GM18951 (cell line): ENCODE measurements at regions not wholly inside any gene's neighbourhood (a gene's known extent, or its start where the extent isn't known, plus 50 kb on each side); places are given as distances from the start of the nearest gene placed in this dataset.

ENCODE experiments used
- POLR2A ChIP-seq: IDR thresholded peaks from 4 replicates; pipeline ENCODE4 v1.6.1; 2011; ENCODE audit warnings: mild to moderate bottlenecking; ENCODE audit not compliant: insufficient read length, insufficient read depth; ENCODE audit errors: extremely low read depth
- in situ Hi-C: fragments of 300-500 bp; cut with MboI; formaldehyde crosslinking; loops from one replicate; pipeline ENCODE4 v1.12.0; 2022; ENCODE audit warnings: low sequenced_read_pairs, mixed read lengths, inconsistent platforms; ENCODE audit not compliant: unreplicated experiment

DNA sequence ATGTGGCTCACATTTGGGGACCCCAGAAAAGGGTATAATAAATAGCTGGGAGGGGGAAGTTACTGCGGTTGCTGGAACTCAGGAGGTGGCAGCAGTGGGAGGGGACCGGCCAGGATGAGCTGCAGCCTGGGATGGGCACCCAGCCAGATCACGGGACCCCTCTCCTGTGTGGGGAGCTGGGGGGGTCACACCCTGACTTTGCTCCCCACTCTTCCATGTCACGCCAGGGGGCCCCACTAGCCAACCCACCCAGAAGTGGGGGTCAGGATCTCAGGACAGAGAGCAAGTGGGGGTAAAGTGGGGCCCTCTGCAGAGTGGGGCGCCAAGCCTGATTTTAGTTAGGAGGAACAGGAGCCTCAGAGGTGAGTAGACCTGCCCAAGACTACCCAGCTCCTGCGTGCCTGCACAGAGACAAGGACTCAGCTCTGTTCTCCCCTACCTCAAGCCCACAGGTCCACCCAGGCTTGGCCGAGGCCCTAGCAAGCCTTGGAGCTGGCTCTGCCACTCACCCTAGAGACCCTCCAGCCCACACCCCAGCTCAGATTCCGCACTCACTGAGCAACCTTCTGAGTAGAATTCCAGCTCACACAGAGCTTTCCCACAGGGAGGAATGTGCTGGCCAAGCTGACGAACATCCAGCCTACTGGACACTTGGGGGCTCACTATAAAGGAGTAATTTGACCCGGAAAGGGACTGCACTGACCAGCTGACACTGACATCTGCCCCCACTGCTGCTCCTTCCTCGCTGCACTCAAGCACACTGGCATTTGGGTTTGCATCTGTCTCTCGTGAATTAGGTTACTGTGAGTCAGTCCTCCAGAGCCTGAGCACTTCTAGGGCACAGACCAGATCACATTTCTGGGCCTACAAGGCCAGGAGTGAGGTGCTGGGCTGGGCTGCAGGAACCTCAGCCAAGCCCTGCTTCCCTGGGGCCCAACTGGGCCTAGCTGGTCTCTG lies 310.1 kb downstream of the C16orf95 start:
- TF ChIP-seq POLR2A, result no peak
- in situ Hi-C loops, result no loop called here

DNA sequence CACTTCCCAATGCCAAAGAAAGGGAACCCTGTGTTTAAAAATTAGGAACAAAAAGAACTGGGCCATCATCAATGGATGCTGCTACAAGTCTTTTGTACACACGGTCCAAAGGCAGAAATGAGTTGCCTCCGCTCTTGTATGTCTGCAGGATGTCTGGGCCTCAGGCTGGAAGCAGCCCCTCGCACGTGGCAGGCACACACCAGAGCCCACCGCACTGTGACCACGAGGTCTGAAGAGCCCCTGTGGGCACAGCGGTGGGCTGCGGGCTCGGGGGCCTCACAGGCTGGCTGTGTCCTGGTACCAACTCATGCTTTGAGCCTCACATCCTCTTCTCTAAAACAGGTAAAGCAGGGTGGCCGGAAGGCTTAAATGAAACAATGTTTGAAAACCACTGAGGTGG lies 309.3 kb downstream of the C16orf95 start:
- in situ Hi-C loops, result no loop called here
- TF ChIP-seq POLR2A, result no peak

DNA sequence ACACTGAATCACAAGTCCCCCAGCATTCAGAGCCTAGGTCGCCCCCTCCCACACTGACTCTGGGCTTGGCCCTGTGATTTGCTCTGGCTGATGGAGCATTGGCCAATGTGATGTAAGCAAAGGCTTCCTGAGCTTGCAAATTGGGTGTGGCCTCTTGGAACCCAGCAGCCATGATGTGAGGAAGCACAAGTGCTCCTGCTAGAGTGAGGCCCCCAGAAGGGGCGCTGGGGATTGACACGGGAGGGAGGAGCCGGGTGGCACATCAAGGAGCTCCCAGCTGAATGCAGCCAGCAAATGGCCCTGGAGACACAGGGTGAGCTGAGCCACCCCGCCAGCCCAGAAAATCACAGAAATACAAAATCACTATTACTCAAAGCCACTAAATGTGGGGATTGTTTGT lies 308.5 kb downstream of the C16orf95 start:
- in situ Hi-C loops, result no loop called here
- no peak for TF ChIP-seq POLR2A

DNA sequence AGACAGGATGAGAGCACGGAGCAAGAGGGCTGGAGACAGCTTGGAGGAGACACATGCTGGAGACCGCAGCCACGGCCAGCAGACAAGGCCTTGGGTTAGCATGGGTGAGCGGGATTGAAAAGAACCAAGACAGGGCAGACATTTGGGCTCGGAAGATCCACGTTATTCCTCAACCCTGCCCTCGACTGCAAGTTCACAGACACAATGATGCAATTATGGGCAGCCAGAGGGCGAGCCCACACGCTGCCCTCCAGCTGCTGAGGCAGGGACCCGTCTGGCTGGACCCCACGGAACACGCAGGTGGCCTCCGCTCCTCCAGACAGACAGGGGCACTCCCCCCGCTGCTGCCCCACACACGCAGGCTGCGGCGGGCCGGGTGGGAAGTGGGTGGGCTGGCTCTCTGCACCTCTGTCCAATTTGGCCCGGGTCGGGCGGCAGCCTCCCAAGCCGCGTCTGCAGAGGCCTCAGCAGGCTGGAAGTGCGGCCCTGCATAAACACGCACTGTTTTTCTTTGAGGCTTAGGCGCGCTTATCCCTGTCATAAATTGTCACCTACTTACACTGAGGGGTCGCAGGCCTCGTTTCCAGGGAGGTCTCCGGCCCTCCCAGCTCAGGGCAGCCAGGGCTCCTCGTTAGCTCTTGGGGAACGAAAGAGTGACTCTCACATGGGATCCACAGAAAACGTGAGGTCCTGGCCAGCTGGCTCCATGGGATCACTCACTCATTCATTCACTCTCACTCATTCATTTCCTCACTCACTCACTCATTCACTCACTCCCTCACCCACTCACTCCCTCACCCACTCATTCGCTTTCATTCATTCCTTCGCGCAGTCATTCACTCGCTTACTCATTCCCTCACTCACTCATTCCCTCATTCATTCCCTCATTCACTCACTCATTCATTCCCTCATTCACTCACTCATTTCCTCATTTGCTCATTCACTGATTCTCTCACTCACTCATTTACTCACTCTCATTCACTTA lies 303.9 kb downstream of the C16orf95 start:
- TF ChIP-seq POLR2A, result no peak
- in situ Hi-C loops, result no loop called here

DNA sequence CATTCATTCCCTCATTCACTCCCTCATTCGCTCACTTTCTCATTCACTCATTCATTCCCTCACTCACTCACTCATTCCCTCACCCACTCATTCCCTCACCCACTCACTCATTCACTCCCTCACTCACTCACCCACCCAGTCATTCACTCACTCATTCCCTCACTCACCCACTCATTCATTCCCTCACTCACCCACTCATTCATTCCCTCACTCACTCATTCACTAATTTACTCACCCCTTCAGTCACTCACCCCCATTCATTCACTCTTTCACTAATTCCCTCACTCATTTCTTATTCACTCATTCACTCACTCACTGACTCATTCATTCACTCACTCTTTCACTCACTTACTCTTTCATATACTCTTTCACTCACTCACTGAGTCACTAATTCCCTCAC lies 303.1 kb downstream of the C16orf95 start:
- in situ Hi-C loops, result no loop called here
- TF ChIP-seq POLR2A, result no peak

DNA sequence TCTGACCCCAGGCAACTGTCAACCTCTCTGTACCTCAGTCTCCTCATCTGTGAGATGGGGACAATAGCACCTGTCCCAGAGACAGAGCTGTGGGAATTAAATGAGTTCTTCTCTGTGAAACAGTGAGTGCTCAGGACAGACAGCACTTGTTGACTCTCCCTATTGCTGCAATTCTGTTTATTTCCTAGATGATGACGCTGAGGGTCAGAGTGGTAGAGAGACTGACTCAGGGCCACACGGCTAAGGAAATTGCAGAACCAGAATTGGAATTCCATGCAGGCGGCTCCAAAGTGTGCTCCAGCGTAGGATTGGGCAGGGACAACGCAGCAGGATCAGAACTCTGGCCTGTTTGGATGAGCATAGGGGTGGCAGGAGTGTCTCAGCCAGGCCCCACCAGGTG lies 302.2 kb downstream of the C16orf95 start:
- in situ Hi-C loops, result no loop called here

DNA sequence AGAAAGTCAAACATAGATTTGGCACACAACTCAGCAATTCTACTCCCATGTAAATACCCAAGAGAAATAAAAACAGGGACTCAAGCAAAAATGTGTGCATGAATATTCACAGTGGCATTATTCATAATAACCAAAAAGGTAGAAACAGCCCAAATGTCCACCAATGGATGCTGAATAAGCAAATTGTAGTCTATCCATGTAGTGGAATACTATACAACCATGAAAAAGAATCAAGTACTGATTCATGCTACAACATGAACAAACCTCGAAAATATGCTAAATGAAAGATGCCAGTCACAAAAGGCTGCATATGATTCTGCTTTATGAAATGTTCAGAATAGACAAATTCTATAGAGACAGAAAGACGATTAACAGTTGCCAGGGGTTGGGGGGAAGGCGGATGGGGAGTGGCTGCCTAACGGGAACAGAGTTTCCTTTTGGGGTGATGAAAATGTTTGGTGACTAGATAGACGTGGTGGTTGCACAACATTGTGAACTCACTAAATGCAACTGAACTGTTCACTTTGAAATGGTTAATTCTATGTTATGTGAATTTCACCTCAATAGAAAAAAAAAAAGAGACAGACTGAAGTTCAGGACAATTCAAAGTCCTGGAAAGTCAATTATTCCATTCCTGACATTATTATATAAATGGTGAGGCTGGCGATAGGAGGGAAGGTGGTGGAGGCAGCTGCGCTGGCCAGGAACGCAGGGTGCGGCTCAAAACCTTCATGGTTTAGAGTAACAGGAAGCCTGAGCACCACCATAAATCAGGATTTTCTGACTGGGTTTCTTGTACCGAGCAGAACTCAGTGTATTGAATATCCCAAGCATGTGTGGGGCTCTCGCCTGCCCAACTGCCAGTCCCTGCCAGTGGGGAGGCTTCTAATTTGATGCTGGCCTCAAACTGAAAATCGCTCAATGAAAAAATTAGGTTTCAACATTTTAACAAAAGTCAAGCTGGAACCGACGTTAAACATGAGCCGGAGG lies 300.9 kb downstream of the C16orf95 start:
- in situ Hi-C loops, result no loop called here
- no peak for TF ChIP-seq POLR2A

More for the DNA sequence above, 302.2 kb downstream of the C16orf95 start:
- TF ChIP-seq POLR2A, result no peak

DNA sequence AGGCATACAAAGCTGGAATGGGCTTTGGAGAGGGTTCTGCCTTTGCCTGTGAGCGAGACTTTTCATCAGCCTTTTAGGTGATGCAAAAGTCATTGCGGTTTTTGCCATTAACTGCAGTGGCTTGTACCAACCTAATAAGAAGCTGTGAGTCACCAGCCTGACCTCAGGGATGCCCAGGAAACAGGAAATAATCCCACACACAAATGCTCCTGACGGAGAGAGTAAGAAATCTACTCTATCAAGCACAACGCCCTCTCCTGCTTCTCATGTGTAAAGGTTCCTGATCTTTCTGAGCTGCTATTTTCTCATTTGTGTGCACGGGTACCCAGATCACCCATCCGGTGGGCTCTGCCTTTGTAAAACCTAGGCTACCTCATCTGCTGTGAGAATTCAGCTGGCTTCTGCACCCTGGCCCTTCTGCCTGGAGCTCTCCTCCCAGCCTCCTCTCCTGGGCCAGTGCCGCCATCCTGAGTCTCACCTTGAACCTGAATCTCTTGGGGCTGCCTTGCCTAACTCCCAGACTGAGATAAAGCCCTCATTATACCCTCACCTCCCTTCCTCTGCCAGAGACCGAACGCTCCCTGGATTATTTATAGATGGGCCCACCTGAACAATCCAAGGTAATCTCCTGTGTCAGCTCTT lies 299.7 kb downstream of the C16orf95 start:
- in situ Hi-C loops, result no loop called here
- no peak for TF ChIP-seq POLR2A

DNA sequence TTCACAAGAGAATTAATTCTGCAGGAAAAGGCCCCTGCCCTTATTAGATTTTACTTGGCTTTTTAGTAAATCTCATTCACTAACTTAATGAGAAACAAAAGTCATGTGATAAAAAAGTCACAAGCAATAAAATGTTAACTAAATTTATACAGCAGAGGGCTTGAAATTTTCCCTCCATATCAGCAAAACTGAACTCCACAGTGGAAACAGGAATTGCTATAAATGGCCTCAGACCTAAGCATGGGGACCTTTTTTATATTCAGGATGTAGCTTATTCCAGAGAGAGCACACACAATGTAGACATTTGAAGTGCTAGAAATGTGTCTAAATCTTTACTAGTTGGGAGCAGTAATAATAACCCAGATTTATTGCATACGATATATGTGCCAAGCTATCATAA lies 291.5 kb downstream of the C16orf95 start:
- in situ Hi-C loops, result no loop called here
- no peak for TF ChIP-seq POLR2A

DNA sequence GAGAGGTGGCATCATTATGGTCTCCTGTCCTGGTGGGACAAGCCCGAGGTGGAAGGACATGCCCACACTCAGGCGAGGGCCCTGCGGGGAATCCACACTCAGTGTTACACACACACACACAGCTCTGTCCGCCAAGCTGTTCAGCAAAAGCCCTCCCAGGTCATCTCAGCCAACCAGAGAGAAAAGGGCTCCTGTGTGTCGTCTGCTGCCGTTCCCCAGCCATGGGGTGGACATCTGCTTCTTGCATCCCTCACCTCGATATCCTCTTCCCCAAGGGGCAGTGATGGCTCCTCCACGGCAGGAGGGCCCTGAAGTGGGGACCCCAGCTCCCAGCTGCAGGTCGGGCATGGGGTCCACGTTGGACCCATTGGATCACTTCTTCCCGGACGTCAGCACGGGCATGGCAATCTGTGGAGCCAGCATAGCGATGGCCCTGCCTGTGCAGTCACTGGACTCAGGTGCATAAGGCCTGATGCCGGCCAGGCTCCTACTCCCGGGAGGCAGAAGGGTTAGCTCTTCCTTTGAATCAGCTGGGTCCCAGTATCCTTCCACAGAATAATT lies 290.1 kb downstream of the C16orf95 start:
- no peak for TF ChIP-seq POLR2A

DNA sequence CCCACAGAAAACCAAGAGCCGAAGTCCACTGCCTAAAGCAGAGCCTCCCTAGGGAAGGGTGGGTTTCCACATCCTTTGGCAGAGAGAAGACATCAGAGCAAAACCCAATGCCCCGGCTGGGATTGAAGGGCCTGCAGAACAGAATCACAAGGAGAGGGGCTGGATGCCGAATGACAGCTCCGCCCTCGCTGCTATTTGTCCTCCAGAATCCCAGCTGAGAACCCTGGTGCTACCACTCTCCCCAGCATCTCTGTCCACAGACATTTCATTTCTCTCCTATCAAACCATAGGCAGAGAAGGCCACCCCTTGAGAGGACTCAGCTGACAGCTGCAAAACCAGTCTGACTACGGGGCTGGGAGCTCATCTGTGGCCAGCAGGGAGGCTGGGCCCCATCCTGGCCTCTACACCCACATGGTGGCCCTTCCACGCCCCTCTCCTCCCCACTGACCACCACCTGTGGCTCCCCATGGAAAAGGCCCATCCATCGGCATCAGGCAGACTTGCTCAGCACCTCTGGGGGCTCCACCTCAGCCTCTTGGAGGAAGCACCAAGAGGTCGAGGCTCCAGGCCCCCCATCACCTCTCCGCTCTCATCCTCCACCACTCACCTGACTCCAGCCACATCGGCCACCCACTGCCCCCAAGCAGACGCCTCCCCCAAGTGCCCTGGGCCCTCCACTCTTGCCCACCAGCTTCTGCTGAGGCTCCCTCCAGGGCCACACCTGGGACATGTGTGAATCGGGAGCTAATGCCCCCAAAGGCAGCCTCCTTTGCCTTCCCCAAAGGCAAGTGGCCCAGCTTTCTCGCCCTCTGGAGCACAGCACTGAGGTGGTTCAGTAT lies 288.5 kb downstream of the C16orf95 start:
- no peak for TF ChIP-seq POLR2A
- in situ Hi-C loops, result no loop called here

More for the DNA sequence above, 290.1 kb downstream of the C16orf95 start:
- in situ Hi-C loops, result no loop called here
